Natural killer cell (primary cell): ENCODE measurements at regions not wholly inside any gene's neighbourhood (a gene's known extent, or its start where the extent isn't known, plus 50 kb on each side); places are given as distances from the start of the nearest gene placed in this dataset.

Experiments used
- ATAC-seq, 3 donors: fragments of 150-1000 bp in 2 of 3; fragments of 200-7000 bp in 1 of 3; cut with Tn5 transposase; 1 replicate in 1 of 3; 2 replicates in 2 of 3; pipeline ENCODE4 v1.10.0; 2021; ENCODE audit warnings: mild to moderate bottlenecking in 2 of 3, moderate library complexity in 2 of 3
- DNase-seq, 2 donors: peaks; one replicate each; pipeline versions ENCODE4 v3.0.0 to v3.0.0-alpha.2; 2013 to 2021; ENCODE audit warnings: mixed read lengths in 1 of 2
- H3K27ac ChIP-seq: one replicate; pipeline ENCODE4 v1.5.1; 2013; ENCODE audit warnings: mild to moderate bottlenecking, low read length
- H3K27me3 ChIP-seq: one replicate; pipeline ENCODE4 v1.6.1; 2013; ENCODE audit warnings: low read length; ENCODE audit not compliant: control insufficient read depth, insufficient read depth
- H3K36me3 ChIP-seq: one replicate; pipeline ENCODE4 v1.6.1; 2013; ENCODE audit warnings: low read length; ENCODE audit not compliant: control insufficient read depth, insufficient read depth
- H3K4me1 ChIP-seq: one replicate; pipeline ENCODE4 v1.6.1; 2013; ENCODE audit warnings: low read length; ENCODE audit not compliant: control insufficient read depth, insufficient read depth
- H3K4me3 ChIP-seq: one replicate; pipeline ENCODE4 v1.5.1; 2013; ENCODE audit warnings: low read length
- H3K9me3 ChIP-seq: one replicate; pipeline ENCODE4 v1.6.1; 2013; ENCODE audit warnings: low read length; ENCODE audit not compliant: control insufficient read depth, insufficient read depth
- H3K27ac Mint-ChIP-seq, 2 donors: one replicate each; pipeline ENCODE4 v1.8.0; 2022; ENCODE audit warnings: mild to moderate bottlenecking in 2 of 2, mixed read lengths in 2 of 2, moderate library complexity in 1 of 2
- H3K27me3 Mint-ChIP-seq, 2 donors: one replicate each; pipeline ENCODE4 v1.8.0; 2022; ENCODE audit warnings: low read depth in 2 of 2, mixed read lengths in 2 of 2
- H3K36me3 Mint-ChIP-seq: one replicate; pipeline ENCODE4 v1.8.0; 2022; ENCODE audit warnings: mixed read lengths
- H3K4me1 Mint-ChIP-seq, 2 donors: one replicate each; pipeline ENCODE4 v1.8.0; 2022; ENCODE audit warnings: mixed read lengths in 2 of 2
- H3K4me3 Mint-ChIP-seq: one replicate; pipeline ENCODE4 v1.8.0; 2022; ENCODE audit warnings: mild to moderate bottlenecking, moderate library complexity, mixed read lengths
- H3K9me3 Mint-ChIP-seq, 2 donors: one replicate each; pipeline ENCODE4 v1.8.0; 2022; ENCODE audit warnings: mixed read lengths in 2 of 2
- CTCF ChIP-seq: fragments of 200-600 bp; IDR thresholded peaks from one replicate; pipeline ENCODE4 v1.8.0; 2022; ENCODE audit warnings: antibody characterized with exemption
- WGBS: methylation state at CpG from one replicate; pipeline ENCODE4 v1.1.7; 2013; ENCODE audit warnings: missing lambda C conversion rate; ENCODE audit not compliant: insufficient coverage; 5-methylcytosine and 5-hydroxymethylcytosine counted together
- intact Hi-C: fragments of 100-400 bp; cut with micrococcal nuclease; formaldehyde crosslinking; loops from one replicate; pipeline ENCODE4 v1.14.2; 2022

- Histone ChIP-seq H3K4me3 (peak overlapping the region; percentile 26), H3K4me1 (peaks cover 52% of the 10 kb centered on the region), H3K9me3 (no peaks in the 10 kb centered on the region), H3K27ac (peak overlapping the region; percentile 95), H3K36me3 (no peaks in the 10 kb centered on the region), H3K27me3 (peaks cover 4% of the 10 kb centered on the region)
- Mint-ChIP-seq H3K9me3 (no peaks in the 10 kb centered on the region), H3K36me3 (no peaks in the 10 kb centered on the region), H3K4me1 (peaks cover 71 to 84% of the 10 kb centered on the region in 2 donors), H3K4me3 (peak overlapping the region; percentile 93), H3K27ac (peak overlapping the region; percentile 92 to 99), H3K27me3 (peaks cover 0 to 5% of the 10 kb centered on the region in 2 donors)
- intact Hi-C loops, result loop anchor here (1.0 to 5.0 kb wide), 5 partner anchors 13 to 510 kb away; no protein-coding TSS in a partner anchor
- no peak for TF ChIP-seq CTCF
- ATAC-seq, result peak in 2 of 3 donors; percentile 25 to 34
- peak; percentile 43 to 44 for DNase-seq
- 3% methylated on average over 26 of the region's 26 CpGs for WGBS
Observed at GRCh38 chr9:96022445-96023051, 147.1 kb downstream of the ERCC6L2 start.

- H3K9me3 Mint-ChIP-seq, result no peaks in the 10 kb centered on the region
- H3K27ac Mint-ChIP-seq, result peak overlapping the region; percentile 92 to 99
- peak overlapping the region; percentile 93 for H3K4me3 Mint-ChIP-seq
- peaks cover 0 to 4% of the 10 kb centered on the region in 2 donors for H3K27me3 Mint-ChIP-seq
- WGBS, result under 1% methylated on average over 75 of the region's 75 CpGs
- H3K4me1 ChIP-seq, result peaks cover 53% of the 10 kb centered on the region
- intact Hi-C loops, result loop anchor here (1.0 to 5.0 kb wide), 5 partner anchors 12 to 509 kb away; no protein-coding TSS in a partner anchor
- H3K4me1 Mint-ChIP-seq, result peaks cover 74 to 86% of the 10 kb centered on the region in 2 donors
- no peaks in the 10 kb centered on the region for H3K36me3 ChIP-seq
- peak overlapping the region; percentile 95 for H3K27ac ChIP-seq
- no peaks in the 10 kb centered on the region for H3K36me3 Mint-ChIP-seq
- ATAC-seq (peak in 2 of 3 donors; percentile 2 to 13), DNase-seq (peak; percentile 28 to 29)
- no peaks in the 10 kb centered on the region for H3K9me3 ChIP-seq
- TF ChIP-seq CTCF, result no peak
- H3K4me3 ChIP-seq, result peak overlapping the region; percentile 56
- H3K27me3 ChIP-seq, result no peaks in the 10 kb centered on the region
Observed at GRCh38 chr9:96021551-96022444, 146.3 kb downstream of the ERCC6L2 start.

GRCh38 chr9:96020792-96021550 is 145.5 kb downstream of the ERCC6L2 start:
- TF ChIP-seq CTCF, result no peak

More at GRCh38 chr9:96020792-96021550, 145.5 kb downstream of the ERCC6L2 start:
- DNase-seq, result peak; percentile 64 to 74
- peak overlapping the region; percentile 95 for H3K27ac ChIP-seq
- Mint-ChIP-seq H3K27me3 (no peaks in the 10 kb centered on the region), H3K27ac (peak overlapping the region; percentile 91 to 99), H3K4me1 (peaks cover 76 to 86% of the 10 kb centered on the region in 2 donors), H3K36me3 (no peaks in the 10 kb centered on the region), H3K9me3 (no peaks in the 10 kb centered on the region), H3K4me3 (peak overlapping the region; percentile 93)
- WGBS, result under 1% methylated on average over 72 of the region's 73 CpGs
- no peaks in the 10 kb centered on the region for H3K36me3 ChIP-seq
- intact Hi-C loops, result loop anchor here (5.0 kb wide), 3 partner anchors 36 to 509 kb away; no protein-coding TSS in a partner anchor
- H3K4me1 ChIP-seq, result peaks cover 47% of the 10 kb centered on the region
- ATAC-seq, result peak; percentile 62 to 75 (median 68)
- no peaks in the 10 kb centered on the region for H3K9me3 ChIP-seq
- H3K4me3 ChIP-seq, result peak overlapping the region; percentile 56
- no peaks in the 10 kb centered on the region for H3K27me3 ChIP-seq
